GM19395 (cell line): ENCODE measurements at regions not wholly inside any gene's neighbourhood (a gene's known extent, or its start where the extent isn't known, plus 50 kb on each side); places are given as distances from the start of the nearest gene placed in this dataset.

Experiments used
- ATAC-seq: cut with Tn5 transposase; IDR thresholded peaks from one replicate; pipeline ENCODE4 v1.9.1; 2021; ENCODE audit warnings: mild to moderate bottlenecking, moderate library complexity; ENCODE audit not compliant: unreplicated experiment

DNA sequence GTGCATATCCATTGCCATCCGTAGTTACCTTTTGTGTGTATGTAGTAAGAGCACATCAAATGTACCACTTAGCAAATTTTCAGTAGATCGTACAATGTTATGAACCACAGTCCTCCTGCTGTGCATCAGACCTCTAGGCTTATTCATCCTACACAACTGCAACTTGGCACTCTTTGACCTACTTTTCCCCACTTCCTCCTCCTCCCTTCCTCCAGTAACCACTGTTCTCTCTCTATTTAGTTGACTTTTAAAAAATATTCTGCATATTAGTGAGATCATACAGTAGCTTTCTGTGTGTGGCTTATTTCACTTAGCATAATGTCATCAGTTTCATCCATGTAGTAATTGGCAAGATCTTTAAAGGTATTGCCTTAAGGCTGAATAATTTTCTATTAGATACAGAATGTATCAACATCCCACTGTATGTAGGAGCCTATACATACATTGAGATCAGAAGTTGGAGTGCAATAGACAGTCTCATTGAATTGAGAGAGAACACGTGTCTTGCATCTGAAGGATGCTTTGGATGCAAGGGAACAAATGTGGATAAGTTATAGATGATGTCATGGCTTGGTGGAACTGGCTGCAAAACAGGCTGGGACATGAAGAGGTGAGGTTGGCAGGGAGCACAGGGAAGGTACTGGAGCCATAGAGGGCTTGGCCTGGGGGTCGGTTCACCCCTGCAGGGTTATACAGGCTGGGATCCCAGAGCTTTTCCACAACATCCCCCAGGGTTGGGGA, 83.0 kb upstream of the FAM180A start:
- ATAC-seq, result no peak

DNA sequence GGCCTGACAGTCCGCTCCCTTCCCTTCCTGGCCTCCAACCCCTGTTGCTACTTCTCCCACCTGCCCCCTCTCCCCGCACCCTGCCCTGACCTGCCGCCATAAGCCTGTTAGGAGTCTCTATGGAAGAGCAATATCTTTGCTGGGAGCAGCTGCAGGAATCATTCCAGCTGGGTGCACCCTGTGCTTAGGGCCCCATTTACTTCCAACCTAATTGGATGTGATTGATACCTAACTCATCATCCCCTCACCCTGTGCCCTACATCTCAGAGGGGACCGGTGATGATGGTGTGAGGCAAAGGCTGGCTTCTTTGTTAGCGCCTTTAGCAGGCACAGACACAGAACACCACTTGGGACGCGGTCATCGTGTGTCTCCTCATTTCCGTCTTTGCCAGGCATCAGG, 80.0 kb upstream of the FAM180A start:
- ATAC-seq, result no peak

DNA sequence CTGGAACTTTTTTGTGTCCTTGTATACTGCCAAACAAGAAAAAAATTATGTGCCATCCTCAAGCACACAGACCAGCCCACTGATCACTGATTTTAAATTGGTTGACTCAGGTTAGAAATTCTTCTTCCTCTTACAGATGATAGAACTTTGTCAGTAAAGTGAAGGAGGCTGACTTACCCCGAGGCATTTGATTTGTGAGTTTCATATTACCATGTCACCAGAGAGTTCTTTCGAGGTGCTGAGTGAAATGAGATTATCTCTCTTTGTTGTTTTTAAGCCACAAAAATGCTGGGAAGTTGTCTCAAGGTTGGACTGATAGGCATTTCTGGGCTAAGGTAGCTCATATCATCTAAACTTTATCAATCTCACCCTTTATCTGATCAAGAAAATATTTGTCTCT, 78.8 kb upstream of the FAM180A start:
- ATAC-seq, result no peak

DNA sequence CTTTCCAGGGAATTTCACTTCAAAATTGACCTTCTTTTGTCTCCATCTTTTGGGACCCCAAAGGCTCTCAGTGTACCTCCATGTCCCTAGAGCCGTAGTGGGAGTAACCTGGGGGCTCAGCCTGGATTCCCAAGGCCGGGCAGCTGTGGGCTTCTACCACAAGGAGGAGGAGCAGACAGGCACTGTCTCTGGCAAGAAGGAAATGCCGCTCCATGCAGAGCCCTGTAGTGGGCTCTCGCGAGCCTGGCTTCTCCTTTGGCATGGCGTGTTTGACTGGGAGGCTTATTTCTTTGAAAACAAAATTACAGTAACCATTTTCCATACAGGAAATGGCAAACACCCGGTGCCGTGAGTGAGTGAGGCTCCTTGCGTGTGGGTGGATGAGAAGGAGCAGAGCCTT, 76.8 kb upstream of the FAM180A start:
- ATAC-seq, result no peak

DNA sequence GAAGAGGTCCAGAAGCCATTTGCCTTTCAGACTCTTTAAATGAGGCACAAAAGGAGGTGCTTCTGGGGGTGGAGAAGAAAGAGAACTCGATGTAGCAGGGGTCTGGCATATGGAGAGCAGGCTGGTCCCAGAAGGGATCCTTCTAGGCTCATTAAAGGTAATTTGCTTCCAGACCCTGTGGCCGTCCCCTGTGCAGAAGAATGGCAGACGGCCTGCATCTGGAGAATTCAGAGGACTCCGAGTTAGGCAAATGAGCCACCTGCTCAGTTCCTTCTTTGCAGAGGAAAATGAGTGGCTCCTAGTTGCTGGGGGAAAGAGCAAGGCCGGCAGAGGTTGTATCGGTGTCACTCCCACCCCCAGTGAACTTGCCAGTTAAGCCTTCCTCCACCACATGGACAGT, 73.8 kb upstream of the FAM180A start:
- ATAC-seq, result no peak

DNA sequence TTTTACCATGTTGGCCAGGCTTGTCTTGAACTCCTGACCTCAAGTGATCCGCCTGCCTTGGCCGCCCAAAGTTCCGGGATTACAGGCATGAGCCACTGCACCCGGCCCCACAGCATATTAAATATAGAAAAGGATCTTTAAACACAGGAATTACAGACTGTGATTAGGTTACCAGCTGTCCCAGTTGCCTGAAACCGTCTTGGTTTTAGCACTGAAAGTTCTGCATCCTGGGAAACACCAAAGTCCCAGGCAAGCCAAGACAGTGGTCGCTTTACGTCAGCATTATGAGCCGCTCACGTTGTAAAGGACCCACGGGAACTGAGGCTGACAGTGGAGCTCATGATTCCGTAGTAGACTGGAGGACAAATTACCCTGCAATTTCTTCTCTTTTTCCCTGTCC, 69.0 kb upstream of the FAM180A start:
- ATAC-seq, result no peak

DNA sequence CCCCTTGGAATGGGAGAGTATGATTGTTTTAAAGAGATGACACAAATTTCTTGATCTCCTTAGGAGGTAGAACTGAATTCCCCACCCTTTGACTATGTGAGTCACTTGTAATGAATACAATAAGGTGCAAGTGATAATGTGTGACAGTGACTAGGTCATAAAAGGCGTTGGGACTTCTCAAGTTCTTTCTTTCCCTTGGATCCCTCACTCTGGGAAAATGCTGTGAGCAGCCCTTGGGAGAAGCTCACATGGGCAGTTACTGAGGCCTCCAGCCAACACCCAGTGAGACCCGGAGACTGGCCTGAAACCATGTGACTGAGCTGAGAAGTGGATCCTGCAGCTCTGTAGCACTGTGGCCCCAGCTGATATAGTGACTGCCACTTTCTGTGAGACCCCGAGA, 66.4 kb upstream of the FAM180A start:
- ATAC-seq, result no peak

DNA sequence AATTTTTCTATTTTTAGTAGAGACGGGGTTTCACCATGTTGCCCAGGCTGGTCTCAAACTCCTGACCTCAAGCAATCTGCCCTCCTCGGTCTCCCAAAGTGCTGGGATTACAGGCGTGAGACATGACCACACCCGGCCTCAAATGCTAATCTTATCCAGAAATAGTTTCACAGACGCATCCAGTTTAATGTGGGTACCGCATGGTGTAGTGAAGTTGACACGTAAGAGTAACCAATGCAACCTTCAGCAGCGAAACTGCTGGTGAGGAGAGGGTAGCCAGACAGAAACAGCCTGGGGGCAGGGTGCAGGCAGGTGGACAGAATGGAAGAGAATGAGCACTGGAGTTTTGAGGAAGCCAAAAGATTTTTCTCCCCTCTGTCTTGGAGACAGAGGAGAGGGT, 63.5 kb upstream of the FAM180A start:
- ATAC-seq, result no peak

DNA sequence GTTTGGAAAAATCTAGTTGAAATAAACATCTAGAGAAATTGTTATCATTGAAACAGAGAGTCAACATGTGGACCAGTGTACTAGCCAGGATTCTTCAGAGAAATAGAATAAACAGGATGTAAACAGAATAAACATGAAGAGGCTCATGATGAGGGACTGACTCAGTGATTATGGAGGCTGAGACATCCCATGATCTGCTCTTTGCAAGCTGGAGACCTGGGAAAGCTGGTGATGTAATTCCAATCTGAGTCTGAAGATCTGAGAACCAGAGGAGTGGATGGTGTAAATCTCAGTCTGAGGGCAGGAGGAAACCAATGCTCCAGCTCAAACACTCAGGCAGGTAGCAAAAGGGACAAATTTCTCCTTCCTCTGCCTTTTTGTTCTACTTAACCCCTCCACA, 62.9 kb upstream of the FAM180A start:
- no peak for ATAC-seq

DNA sequence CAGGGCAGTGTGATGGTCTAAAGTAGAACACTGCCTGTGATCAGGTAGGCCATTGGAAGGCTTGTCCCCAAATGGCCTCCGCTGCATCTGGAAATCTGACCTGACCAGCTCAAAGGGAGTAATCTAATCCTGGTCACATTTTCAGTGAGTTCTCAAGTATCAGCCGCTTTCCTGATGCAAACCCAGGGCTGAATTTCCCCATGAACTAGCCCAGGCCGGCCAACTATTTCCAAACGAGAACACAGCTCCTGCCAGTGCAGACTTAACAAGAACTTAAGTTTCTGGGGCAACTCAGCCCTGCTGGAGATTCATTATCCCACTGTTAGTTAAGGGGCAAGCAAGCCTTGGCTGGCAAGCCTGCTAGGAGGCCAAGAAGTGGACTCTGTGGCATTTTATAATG, 59.6 kb upstream of the FAM180A start:
- no peak for ATAC-seq

DNA sequence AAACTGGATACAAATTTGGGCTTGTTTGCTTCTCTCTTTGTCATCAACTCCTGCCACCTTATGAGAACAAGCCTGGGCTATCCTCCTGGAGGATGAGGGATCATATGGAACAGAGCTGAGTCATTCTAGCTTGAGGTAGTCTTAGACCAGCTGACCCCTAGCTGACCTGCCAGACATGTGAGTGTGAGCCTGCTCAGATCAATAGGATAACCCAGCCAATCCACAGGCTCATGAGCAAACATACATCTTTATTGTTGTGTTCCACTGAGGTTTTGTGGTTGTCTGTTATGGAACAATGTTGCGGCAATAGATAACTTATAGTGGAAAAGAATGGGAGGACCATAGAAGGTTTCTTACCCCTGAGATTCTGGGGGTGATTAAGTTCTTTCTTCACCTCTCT, 54.5 kb upstream of the FAM180A start:
- ATAC-seq, result no peak

DNA sequence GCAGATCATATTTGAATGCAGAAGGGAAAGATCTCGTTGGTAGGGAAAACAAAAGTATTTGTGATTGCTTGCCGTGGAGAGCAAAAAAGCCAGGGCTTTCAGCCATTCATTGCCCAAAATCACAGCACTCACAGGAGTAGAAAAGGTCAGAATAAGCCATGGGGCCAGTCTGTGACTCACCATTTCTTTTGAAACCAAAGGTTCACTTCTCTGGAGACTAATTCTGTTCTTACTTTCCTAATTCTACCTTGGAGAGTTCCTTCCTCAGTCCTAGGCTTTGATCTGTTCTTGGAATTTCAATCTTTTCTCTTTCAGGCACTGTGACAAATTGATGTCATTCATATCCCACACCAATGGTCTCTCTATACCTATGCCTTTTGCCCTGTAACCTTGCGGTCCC, 54.1 kb upstream of the FAM180A start:
- no peak for ATAC-seq

DNA sequence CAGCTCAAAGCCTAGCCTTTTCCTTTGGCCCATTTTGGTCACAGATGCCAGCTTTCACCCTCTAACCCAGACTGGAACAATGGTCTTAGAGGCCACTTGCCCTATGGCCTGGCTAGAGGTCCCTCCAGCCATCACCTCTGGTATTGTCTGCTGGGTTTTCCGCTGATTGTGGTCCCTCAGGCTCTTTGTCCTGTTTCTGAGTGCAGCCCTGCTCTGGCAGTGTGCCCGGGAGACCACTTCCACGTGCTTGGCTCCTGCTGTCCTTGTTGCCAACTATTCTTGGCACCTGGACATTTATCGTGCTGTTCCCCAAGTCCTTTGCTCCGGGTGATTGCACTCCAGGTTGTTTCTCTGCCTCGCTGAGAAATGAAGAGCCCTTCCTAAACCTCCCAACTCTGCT, 53.3 kb upstream of the FAM180A start:
- ATAC-seq, result no peak

DNA sequence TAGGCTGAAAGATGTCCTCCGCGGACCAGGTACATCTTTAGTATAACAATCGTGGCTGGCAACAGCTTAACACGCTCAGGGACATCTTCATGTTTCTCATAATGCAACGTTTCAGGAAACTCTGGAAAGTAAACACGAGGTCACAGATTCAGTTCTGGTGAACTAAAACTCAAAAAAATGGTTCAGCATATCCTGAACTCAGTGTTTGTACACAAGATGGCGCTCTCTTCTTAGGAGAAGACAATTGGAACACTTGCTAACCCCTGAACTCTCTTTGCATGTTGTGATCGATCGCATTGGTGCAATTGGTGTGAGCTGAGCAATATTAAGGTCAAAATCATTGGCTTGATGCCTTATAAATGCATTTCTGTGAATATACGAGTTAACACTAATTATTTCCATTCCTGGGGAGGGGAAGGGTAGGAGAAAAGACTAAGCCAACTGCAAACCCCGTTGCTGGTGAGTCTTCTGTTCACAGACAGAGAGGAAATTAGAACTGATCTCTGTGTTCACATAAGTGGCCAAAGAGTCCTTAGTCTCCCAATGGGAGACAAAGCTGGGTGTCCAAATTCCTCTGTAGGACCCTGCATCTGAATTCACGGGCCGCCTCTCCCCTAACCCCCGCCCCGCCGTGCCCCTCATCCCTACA, 52.6 kb upstream of the FAM180A start:
- ATAC-seq, result peak; percentile 87

DNA sequence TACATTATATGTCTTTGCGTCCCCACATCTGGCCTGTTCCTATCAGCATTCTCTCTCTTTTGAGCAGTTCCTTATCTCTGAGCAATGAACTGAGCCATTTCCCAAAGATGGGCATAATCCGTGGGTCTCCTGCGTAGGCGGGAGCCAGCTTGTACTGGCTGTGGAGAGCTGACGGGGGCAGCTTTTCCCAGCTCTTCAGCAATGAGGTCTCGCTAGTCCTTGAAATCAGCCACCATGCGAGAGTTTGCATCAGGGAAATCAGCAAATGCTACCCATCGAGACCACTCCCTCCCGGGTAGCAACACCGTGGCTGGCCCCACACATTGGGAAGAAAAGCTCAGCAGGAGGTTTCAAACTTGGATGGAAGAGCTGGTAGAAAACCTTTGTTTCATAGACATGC, 51.9 kb upstream of the FAM180A start:
- ATAC-seq, result no peak

DNA sequence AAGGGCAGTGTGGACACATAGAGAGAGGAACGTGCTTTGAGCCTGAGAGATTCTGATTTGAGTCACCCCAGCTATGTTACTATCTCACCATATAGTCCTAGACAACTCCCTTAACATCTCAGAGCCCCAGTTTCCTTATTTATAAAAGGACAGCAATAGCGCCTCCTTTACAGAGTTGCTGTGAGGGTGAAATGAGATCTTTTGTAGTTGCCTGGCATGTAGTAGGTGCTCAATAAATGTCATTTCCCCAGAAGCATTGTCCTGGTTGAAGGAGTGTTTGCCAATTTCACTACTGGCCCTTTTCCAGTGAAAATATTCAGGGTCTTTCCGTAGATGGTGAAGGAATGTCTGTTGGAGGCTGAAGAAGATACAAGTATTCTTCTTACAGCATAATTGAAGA, 51.3 kb upstream of the FAM180A start:
- ATAC-seq, result no peak
